Right lobe of liver (tissue), 6 donors: ENCODE measurements at regions not wholly inside any gene's neighbourhood (a gene's known extent, or its start where the extent isn't known, plus 50 kb on each side); places are given as distances from the start of the nearest gene placed in this dataset.

Experiments
- ATAC-seq, 4 donors: fragments of 200-7000 bp; cut with Tn5 transposase; one replicate each; pipeline ENCODE4 v1.9.1; 2020; ENCODE audit warnings: mild to moderate bottlenecking in 4 of 4, moderate library complexity in 4 of 4
- DNase-seq, 3 donors: peaks; one replicate each; pipeline ENCODE4 v3.0.0-alpha.2; 2020
- H3K27ac ChIP-seq, 3 donors: fragments of 200-600 bp; one replicate each; pipeline ENCODE4 v1.8.0; 2022
- H3K27me3 ChIP-seq, 2 donors: fragments of 200-600 bp; one replicate each; pipeline ENCODE4 v1.8.0; 2022
- H3K36me3 ChIP-seq, 4 donors: fragments of 200-600 bp; sonication (generic) in 1 of 4; one replicate each; pipeline versions ENCODE4 v1.5.1 to v1.8.0; 2017 to 2022; ENCODE audit warnings: control low read depth in 1 of 4
- H3K4me1 ChIP-seq, 4 donors: fragments of 200-600 bp; sonication (generic) in 1 of 4; one replicate each; pipeline versions ENCODE4 v1.5.1 to v1.8.0; 2017 to 2022; ENCODE audit warnings: control low read depth in 1 of 4
- H3K4me3 ChIP-seq, 3 donors: fragments of 200-600 bp; one replicate each; pipeline ENCODE4 v1.8.0; 2022
- H3K9me3 ChIP-seq, 4 donors: fragments of 200-600 bp; sonication (generic) in 1 of 4; one replicate each; pipeline versions ENCODE4 v1.5.1 to v1.8.0; 2017 to 2022; ENCODE audit warnings: control low read depth in 1 of 4
- POLR2A ChIP-seq: fragments of 450-650 bp; IDR thresholded peaks from one replicate; pipeline ENCODE4 v1.6.1; 2017; ENCODE audit warnings: antibody characterized with exemption, mild to moderate bottlenecking
- WGBS: methylation state at CpG from one replicate; pipeline ENCODE4 v1.1.6; 2018; ENCODE audit warnings: low coverage, low lambda C conversion rate; ENCODE audit not compliant: insufficient coverage; ENCODE audit errors: missing lambda C conversion rate; 5-methylcytosine and 5-hydroxymethylcytosine counted together
- intact Hi-C, 2 donors: fragments of 100-400 bp; cut with DNase I; formaldehyde crosslinking; loops; one replicate each; pipeline versions ENCODE4 v1.11.2 to v1.14.1; 2022
- TF ChIP-seq, protein P1 (sequence below), 4 donors: fragments of 200-600 bp in 3 of 4; fragments of 450-650 bp in 1 of 4; IDR thresholded peaks; one replicate each; pipeline versions ENCODE4 v1.5.1 to v1.8.0; 2016 to 2022; ENCODE audit warnings: antibody characterized with exemption in 4 of 4, mild to moderate bottlenecking in 2 of 4
- donor health status: DM: no; HTN: yes; CAD: no.
- donor health status: DM: no; HTN: no; CAD: no.
- donor health status: DM: no; HTN: no; CAD: no.
- donor health status: DM: no; HTN: yes; CAD: no.
- donor health status: DM: no; HTN: yes; CAD: no.

DNA sequence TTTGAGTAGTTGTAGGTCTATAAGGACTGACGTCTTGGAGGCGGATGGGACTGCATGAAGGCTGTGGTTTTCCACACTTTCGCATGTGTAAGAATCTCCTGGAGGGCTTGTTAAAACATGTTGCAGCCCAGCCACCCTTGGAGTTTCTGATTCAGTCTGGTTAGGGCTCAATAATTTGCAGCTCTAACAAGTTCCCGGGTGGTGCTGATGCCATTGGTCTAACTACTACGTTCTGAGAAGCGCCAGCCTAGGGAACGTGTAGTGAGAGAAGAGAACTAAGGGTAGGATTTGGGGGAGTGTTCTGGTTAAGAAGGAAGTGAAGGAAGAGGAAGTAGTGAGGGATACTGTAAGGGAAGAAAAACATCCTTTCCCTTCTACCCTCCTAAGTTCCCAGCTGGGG is 138.9 kb downstream of the LARP7 start:
- Histone ChIP-seq H3K9me3 (no peaks in the 10 kb centered on the region), H3K4me3 (no peak overlapping the region), H3K27me3 (no peaks in the 10 kb centered on the region), H3K27ac (no peak overlapping the region), H3K36me3 (no peaks in the 10 kb centered on the region), H3K4me1 (no peaks in the 10 kb centered on the region)
- TF ChIP-seq, protein P1, sequence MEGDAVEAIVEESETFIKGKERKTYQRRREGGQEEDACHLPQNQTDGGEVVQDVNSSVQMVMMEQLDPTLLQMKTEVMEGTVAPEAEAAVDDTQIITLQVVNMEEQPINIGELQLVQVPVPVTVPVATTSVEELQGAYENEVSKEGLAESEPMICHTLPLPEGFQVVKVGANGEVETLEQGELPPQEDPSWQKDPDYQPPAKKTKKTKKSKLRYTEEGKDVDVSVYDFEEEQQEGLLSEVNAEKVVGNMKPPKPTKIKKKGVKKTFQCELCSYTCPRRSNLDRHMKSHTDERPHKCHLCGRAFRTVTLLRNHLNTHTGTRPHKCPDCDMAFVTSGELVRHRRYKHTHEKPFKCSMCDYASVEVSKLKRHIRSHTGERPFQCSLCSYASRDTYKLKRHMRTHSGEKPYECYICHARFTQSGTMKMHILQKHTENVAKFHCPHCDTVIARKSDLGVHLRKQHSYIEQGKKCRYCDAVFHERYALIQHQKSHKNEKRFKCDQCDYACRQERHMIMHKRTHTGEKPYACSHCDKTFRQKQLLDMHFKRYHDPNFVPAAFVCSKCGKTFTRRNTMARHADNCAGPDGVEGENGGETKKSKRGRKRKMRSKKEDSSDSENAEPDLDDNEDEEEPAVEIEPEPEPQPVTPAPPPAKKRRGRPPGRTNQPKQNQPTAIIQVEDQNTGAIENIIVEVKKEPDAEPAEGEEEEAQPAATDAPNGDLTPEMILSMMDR (IDR thresholded peaks at IDR 0.05): no peak
- TF ChIP-seq POLR2A: no peak
- WGBS: 53% methylated on average over 7 of the region's 7 CpGs
- DNase-seq (no peak), ATAC-seq (no peak)
- intact Hi-C loops: no loop called here

DNA sequence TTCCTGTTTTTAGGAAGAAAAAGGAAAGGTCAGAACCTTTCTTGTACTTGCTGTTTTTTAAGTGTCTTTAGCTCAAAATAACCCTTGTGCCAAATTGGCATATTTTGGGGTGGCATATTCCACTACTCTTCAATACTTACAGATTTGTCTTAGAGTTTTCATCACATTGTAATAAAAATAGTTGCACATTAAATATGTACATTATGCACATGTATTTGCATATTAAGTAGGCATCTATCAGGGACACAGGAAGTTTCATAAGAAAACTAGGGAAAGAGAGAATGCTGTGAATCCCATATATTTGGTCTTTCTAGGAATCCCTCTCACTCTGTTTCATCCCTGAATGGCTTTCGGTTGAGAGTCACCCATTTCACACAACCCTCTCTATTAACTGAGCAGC is 139.6 kb downstream of the LARP7 start:
- Histone ChIP-seq H3K4me3 (no peak overlapping the region), H3K9me3 (no peaks in the 10 kb centered on the region), H3K36me3 (no peaks in the 10 kb centered on the region), H3K27me3 (no peaks in the 10 kb centered on the region), H3K4me1 (no peaks in the 10 kb centered on the region), H3K27ac (no peak overlapping the region)
- 79% methylated on average over 1 of the region's 1 CpG for WGBS
- no peak for DNase-seq
- no peak for ATAC-seq
- no peak for TF ChIP-seq POLR2A
- TF ChIP-seq, protein P1 (IDR thresholded peaks at IDR 0.05): no peak
- intact Hi-C loops: no loop called here

DNA sequence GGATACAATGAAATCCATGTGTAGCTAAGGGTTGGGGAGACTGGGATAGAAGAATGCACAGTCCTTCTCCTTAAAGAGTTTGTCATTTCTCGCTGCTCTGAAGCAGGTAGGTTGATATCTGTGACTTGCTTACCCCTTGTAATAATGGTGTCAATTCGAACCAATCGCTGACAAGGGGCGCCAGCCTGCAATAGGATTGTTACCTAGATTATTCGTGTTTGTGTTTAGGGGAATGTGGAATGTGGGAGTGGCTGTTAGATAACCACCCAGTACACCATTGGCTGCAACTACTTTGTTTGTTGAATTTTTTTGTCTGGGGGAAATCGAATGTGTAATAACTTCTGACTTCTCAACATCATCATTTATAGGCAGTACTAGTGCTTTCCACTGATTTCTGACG is 141.6 kb downstream of the LARP7 start:
- H3K4me3 ChIP-seq: no peak overlapping the region
- no peak for ATAC-seq
- H3K9me3 ChIP-seq: no peaks in the 10 kb centered on the region
- DNase-seq: no peak
- 79% methylated on average over 7 of the region's 7 CpGs for WGBS
- H3K27me3 ChIP-seq: no peaks in the 10 kb centered on the region
- no peaks in the 10 kb centered on the region for H3K36me3 ChIP-seq
- no peak overlapping the region for H3K27ac ChIP-seq
- intact Hi-C loops: no loop called here
- H3K4me1 ChIP-seq: no peaks in the 10 kb centered on the region
- TF ChIP-seq, protein P1 (IDR thresholded peaks at IDR 0.05): no peak
- TF ChIP-seq POLR2A: no peak

DNA sequence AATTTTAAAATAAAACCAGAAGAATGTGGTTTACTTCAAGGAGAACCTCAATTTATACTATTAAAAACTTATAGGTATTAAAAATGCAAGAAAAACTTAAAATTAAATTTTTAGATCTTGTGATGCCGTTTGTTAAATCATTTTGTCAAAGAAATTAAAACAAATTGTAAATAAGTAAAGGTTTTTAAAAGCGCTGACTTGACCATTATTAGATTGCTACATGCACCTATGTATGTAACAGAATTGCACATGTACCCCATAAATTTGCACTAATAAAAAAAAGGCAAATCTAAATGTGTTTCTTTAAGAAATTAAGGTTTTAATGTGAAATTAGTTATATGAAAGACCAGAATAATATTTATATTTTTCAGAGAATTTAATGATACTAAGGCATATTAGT is 156.1 kb downstream of the LARP7 start:
- Histone ChIP-seq H3K27ac (no peak overlapping the region), H3K36me3 (no peaks in the 10 kb centered on the region), H3K4me3 (no peak overlapping the region), H3K27me3 (no peaks in the 10 kb centered on the region), H3K4me1 (no peaks in the 10 kb centered on the region), H3K9me3 (no peaks in the 10 kb centered on the region)
- TF ChIP-seq, protein P1 (IDR thresholded peaks at IDR 0.05): no peak
- TF ChIP-seq POLR2A: no peak
- no peak for ATAC-seq
- DNase-seq: no peak
- intact Hi-C loops: no loop called here
- WGBS: 38% methylated on average over 2 of the region's 2 CpGs

DNA sequence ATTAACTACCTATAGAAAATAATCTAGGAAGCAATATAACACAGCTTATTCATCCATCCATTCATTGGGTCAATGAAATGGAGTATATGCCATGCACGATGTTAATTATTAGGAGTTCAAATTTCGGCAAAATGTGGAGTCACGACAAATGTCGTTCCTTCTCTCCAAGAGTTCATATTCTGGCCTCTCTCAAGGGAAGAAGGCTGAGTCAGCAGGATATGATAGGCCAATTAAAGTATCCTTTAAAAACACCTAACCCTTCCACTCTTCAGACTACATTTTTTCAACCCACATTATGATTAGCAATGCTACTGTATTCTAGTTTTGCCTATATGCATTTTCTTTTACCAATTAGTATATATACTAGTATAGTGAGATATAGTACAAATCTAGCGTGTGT is 163.1 kb downstream of the LARP7 start:
- H3K9me3 ChIP-seq: no peaks in the 10 kb centered on the region
- WGBS: 82% methylated on average over 5 of the region's 5 CpGs
- no peak for ATAC-seq
- H3K4me1 ChIP-seq: no peaks in the 10 kb centered on the region
- no peaks in the 10 kb centered on the region for H3K27me3 ChIP-seq
- H3K4me3 ChIP-seq: no peak overlapping the region
- DNase-seq: no peak
- no peaks in the 10 kb centered on the region for H3K36me3 ChIP-seq
- intact Hi-C loops: no loop called here
- H3K27ac ChIP-seq: no peak overlapping the region
- TF ChIP-seq, protein P1 (IDR thresholded peaks at IDR 0.05): no peak
- TF ChIP-seq POLR2A: no peak
